K562 (cell line): ENCODE measurements at regions not wholly inside any gene's neighbourhood (a gene's known extent, or its start where the extent isn't known, plus 50 kb on each side); places are given as distances from the start of the nearest gene placed in this dataset.

Experiments used
- ATAC-seq: fragments of 200-7000 bp; cut with Tn5 transposase; 3 replicates; pipeline ENCODE4 v1.9.1; 2020; ENCODE audit warnings: moderate library complexity
- BruUV-seq: library from RNA; stranded (reverse); fragments of 400-500 nt; replicated peaks from 2 replicates; lab custom pipeline; 2021; lab: Mats Ljungman, UMichigan
- CTCF ChIA-PET: fragments of 300-600 bp; formaldehyde crosslinking; extraction: SDS; loops from one replicate; lab custom pipeline; 2021; ENCODE audit warnings: low intra/inter-chr PET ratio; lab: Yijun Ruan, JAX
- POLR2A ChIA-PET: fragments of 300-600, 350-650 bp; sonication (Branson Sonifier 250); formaldehyde crosslinking; extraction: SDS; loops from one replicate; lab custom pipeline; 2021; ENCODE audit warnings: antibody characterized with exemption, inconsistent platforms; lab: Yijun Ruan, JAX
- DNase-seq, 4 experiments: peaks; one replicate each; pipeline versions ENCODE4 v3.0.0 to v3.0.0-alpha.2; 2011 to 2018; ENCODE audit warnings: low spot score in 3 of 4, mixed read lengths in 3 of 4; ENCODE audit errors: extremely low read depth in 1 of 4
- FAIRE-seq: peaks from 2 replicates; lab custom pipeline; 2011; peaks lifted over from hg19 to GRCh38; lab: Jason Lieb, UNC
- H2AFZ ChIP-seq: 2 replicates; pipeline ENCODE4 v1.6.0; 2011; ENCODE audit warnings: low read depth, low read length, control low read depth, inconsistent platforms
- H3K27ac ChIP-seq: fragments of 200-600 bp; 3 replicates; pipeline ENCODE4 v1.8.0; 2011; ENCODE audit warnings: low read depth, mild to moderate bottlenecking, control low read depth, inconsistent platforms, low read length, moderate library complexity, mixed read lengths; ENCODE audit errors: extremely low read depth
- H3K27me3 ChIP-seq, 2 experiments: fragments of 300-600 bp in 1 of 2; 2 replicates in 1 of 2; 3 replicates in 1 of 2; pipeline versions ENCODE4 v1.6.0 to v1.8.0; 2011; ENCODE audit warnings: inconsistent platforms in 2 of 2, low read length in 2 of 2, mild to moderate bottlenecking in 1 of 2, mixed read lengths in 1 of 2, moderate library complexity in 1 of 2; ENCODE audit not compliant: control insufficient read depth in 2 of 2, insufficient read depth in 2 of 2
- H3K36me3 ChIP-seq: fragments of 300-600 bp; 3 replicates; pipeline ENCODE4 v1.8.0; 2011; ENCODE audit warnings: mild to moderate bottlenecking, low read length, inconsistent platforms; ENCODE audit not compliant: control insufficient read depth, insufficient read depth
- H3K4me1 ChIP-seq, 2 experiments: fragments of 200-600 bp in 1 of 2; replicated peaks in 1 of 2; 2 replicates in 1 of 2; 3 replicates in 1 of 2; pipeline versions ENCODE4 v1.5.1 to v1.8.0; 2011; ENCODE audit warnings: inconsistent platforms in 2 of 2, low read length in 2 of 2, mild to moderate bottlenecking in 1 of 2, mixed read lengths in 1 of 2, moderate library complexity in 1 of 2; ENCODE audit not compliant: control insufficient read depth in 2 of 2, insufficient read depth in 2 of 2
- H3K4me2 ChIP-seq: 2 replicates; pipeline ENCODE4 v1.6.1; 2011; ENCODE audit warnings: low read length, control low read depth, inconsistent platforms, mixed read lengths; ENCODE audit not compliant: insufficient read depth
- H3K4me3 ChIP-seq: fragments of 200-600 bp; sonication (generic), shearing (Covaris generic); 2 replicates; pipeline ENCODE4 v1.5.1; 2016; ENCODE audit warnings: control low read depth, inconsistent platforms
- H3K79me2 ChIP-seq: fragments of 200-600 bp; 3 replicates; pipeline ENCODE4 v1.8.0; 2011; ENCODE audit warnings: low read length, inconsistent platforms; ENCODE audit not compliant: control insufficient read depth, insufficient read depth
- H3K9ac ChIP-seq, 2 experiments: 2 replicates each; pipeline versions ENCODE4 v1.6.0 to v1.6.1; 2011; ENCODE audit warnings: low read depth in 2 of 2, low read length in 2 of 2, control low read depth in 1 of 2, inconsistent platforms in 1 of 2, mild to moderate bottlenecking in 1 of 2, mixed read lengths in 1 of 2; ENCODE audit not compliant: insufficient read depth in 1 of 2
- H3K9me1 ChIP-seq: one replicate; pipeline ENCODE4 v1.6.0; 2011; ENCODE audit warnings: inconsistent platforms, mild to moderate bottlenecking, low read length, moderate library complexity; ENCODE audit not compliant: control insufficient read depth, insufficient read depth
- H3K9me3 ChIP-seq: replicated peaks from 2 replicates; pipeline ENCODE4 v1.5.1; 2011; ENCODE audit warnings: low read depth, low read length, inconsistent platforms; ENCODE audit not compliant: control insufficient read depth, insufficient read depth
- H4K20me1 ChIP-seq: replicated peaks from 2 replicates; pipeline ENCODE4 v1.6.1; 2011; ENCODE audit warnings: low read length, inconsistent platforms, mixed read lengths; ENCODE audit not compliant: control insufficient read depth, insufficient read depth
- ARID3B ChIP-seq: fragments of 250-450 bp; sonication (Bioruptor Pico); IDR thresholded peaks from 2 replicates; pipeline ENCODE4 v1.4.0; 2020; ENCODE audit warnings: borderline replicate concordance
- BDP1 ChIP-seq: IDR thresholded peaks from 3 replicates; pipeline ENCODE4 v1.6.1; 2011; ENCODE audit not compliant: insufficient read length, insufficient read depth
- BMI1 ChIP-seq: fragments of 150-350 bp; IDR thresholded peaks from 2 replicates; pipeline ENCODE4 v1.6.1; 2014; ENCODE audit warnings: low read length
- ILF3 ChIP-seq: fragments of 450-650 bp; IDR thresholded peaks from 2 replicates; pipeline ENCODE4 v1.6.1; 2018; ENCODE audit warnings: antibody characterized with exemption, mild to moderate bottlenecking, moderate library complexity, borderline replicate concordance
- LARP7 ChIP-seq: fragments of 450-650 bp; IDR thresholded peaks from 2 replicates; pipeline ENCODE4 v1.6.1; 2016
- MLLT1 ChIP-seq, 2 experiments: fragments of 450-650 bp; IDR thresholded peaks; 2 replicates each; pipeline ENCODE4 v1.6.1; 2016
- PKNOX1 ChIP-seq: fragments of 450-650 bp; IDR thresholded peaks from 2 replicates; pipeline ENCODE4 v1.6.1; 2016
- POLR2AphosphoS2 ChIP-seq: IDR thresholded peaks from 2 replicates; pipeline ENCODE4 v1.6.1; 2012; ENCODE audit warnings: low read length, improper control_type of control experiment
- RFX5 ChIP-seq: IDR thresholded peaks from 2 replicates; pipeline ENCODE4 v1.6.1; 2011; ENCODE audit warnings: low read depth, mild to moderate bottlenecking, improper control_type of control experiment, low read length
- SIN3A ChIP-seq, 2 experiments: fragments of 150-350 bp in 1 of 2; IDR thresholded peaks; 2 replicates each; pipeline ENCODE4 v1.6.1; 2011 to 2016; ENCODE audit warnings: borderline replicate concordance in 2 of 2, low read depth in 2 of 2, low read length in 2 of 2, mild to moderate bottlenecking in 2 of 2, moderate library complexity in 2 of 2; ENCODE audit not compliant: control insufficient read depth in 1 of 2
- SMAD1 ChIP-seq: fragments of 150-350 bp; IDR thresholded peaks from 2 replicates; pipeline ENCODE4 v1.6.1; 2014; ENCODE audit warnings: low read length, low read depth; ENCODE audit not compliant: partially characterized antibody
- SMARCE1 ChIP-seq: fragments of 450-650 bp; IDR thresholded peaks from 2 replicates; pipeline ENCODE4 v1.7.1; 2016; ENCODE audit warnings: mild to moderate bottlenecking
- SREBF2 ChIP-seq: sonication (generic); formaldehyde crosslinking; IDR thresholded peaks from 2 replicates; pipeline ENCODE4 v1.4.0; 2020; ENCODE audit warnings: mild to moderate bottlenecking, missing genetic modification reagents
- ZFX ChIP-seq: sonication (generic); formaldehyde crosslinking; IDR thresholded peaks from 2 replicates; pipeline ENCODE4 v1.8.0; 2022; ENCODE audit warnings: mild to moderate bottlenecking, missing genetic modification reagents, moderate library complexity
- ZNF280B ChIP-seq: fragments of 250-450 bp; sonication (Bioruptor Pico); IDR thresholded peaks from 2 replicates; pipeline ENCODE4 v1.5.1; 2021; ENCODE audit warnings: mild to moderate bottlenecking
- ZNF324 ChIP-seq: fragments of 250-450 bp; sonication (Bioruptor Pico); IDR thresholded peaks from 2 replicates; pipeline ENCODE4 v1.4.0; 2020; ENCODE audit warnings: mild to moderate bottlenecking
- ZNF76 ChIP-seq: fragments of 250-450 bp; sonication (Bioruptor Pico); IDR thresholded peaks from 2 replicates; pipeline ENCODE4 v1.4.0; 2020; ENCODE audit warnings: mild to moderate bottlenecking, moderate library complexity, borderline replicate concordance
- ZZZ3 ChIP-seq: fragments of 450-650 bp; IDR thresholded peaks from 2 replicates; pipeline ENCODE4 v1.6.1; 2016; ENCODE audit warnings: antibody characterized with exemption, mild to moderate bottlenecking, moderate library complexity
- WGBS: fragments of 100-300 bp; shearing (Covaris generic); methylation state at CpG from one replicate; pipeline ENCODE4 v1.1.6; 2016; ENCODE audit warnings: low coverage, mixed read lengths; ENCODE audit not compliant: insufficient coverage; ENCODE audit errors: missing lambda C conversion rate; 5-methylcytosine and 5-hydroxymethylcytosine counted together
- in situ Hi-C: fragments of 300-500 bp; cut with MboI; formaldehyde crosslinking; loops from 4 replicates; pipeline ENCODE4 v1.15.0; 2018; ENCODE audit warnings: inconsistent platforms, mixed read lengths
- intact Hi-C: fragments of 100-400 bp; cut with micrococcal nuclease; formaldehyde crosslinking; loops from 2 replicates; pipeline ENCODE4 v1.14.2; 2022

- TF ChIP-seq MLLT1 (IDR thresholded peaks at IDR 0.05): no peak
- TF ChIP-seq ARID3B (CRISPR knock-in tag): no peak
- no peak for TF ChIP-seq SMARCE1
- TF ChIP-seq BMI1: no peak
- no peak for TF ChIP-seq ZZZ3
- no peak for TF ChIP-seq POLR2AphosphoS2
Observed at GRCh38 chrX:9160698-9161329, 126.9 kb upstream of the FAM9B start (continued).

GRCh38 chrX:9162698-9163097 lies 128.8 kb upstream of the FAM9B start:
- BruUV-seq: no TSS peak
- Histone ChIP-seq H3K4me1 (no peaks in the 10 kb centered on the region), H3K27ac (no peak overlapping the region), H3K79me2 (no peaks in the 10 kb centered on the region), H3K4me3 (no peak overlapping the region), H3K27me3 (no peaks in the 10 kb centered on the region; a peak in 1 of 5 replicates), H3K36me3 (no peaks in the 10 kb centered on the region), H3K4me2 (no peak overlapping the region), H4K20me1 (no peaks in the 10 kb centered on the region), H3K9ac (no peak overlapping the region), H3K9me1 (no peaks in the 10 kb centered on the region), H2AFZ (no peak overlapping the region), H3K9me3 (no peaks in the 10 kb centered on the region)
- FAIRE-seq (no peak), DNase-seq (no peak), ATAC-seq (no peak)
- in situ Hi-C loops (no loop called here), intact Hi-C loops (no loop called here)
- ChIA-PET CTCF (no interaction called here), POLR2A (no interaction called here)
- WGBS: 0% methylated on average over 3 of the region's 3 CpGs
- no peak for TF ChIP-seq ZNF280B (CRISPR knock-in tag)
- TF ChIP-seq PKNOX1: no peak
- TF ChIP-seq ZFX (CRISPR knock-in tag): no peak
- TF ChIP-seq SIN3A (IDR thresholded peaks at IDR 0.05; ENCODE audit: borderline replicate concordance in 2 of 2, control insufficient read depth in 1 of 2, low read depth in 2 of 2, low read length in 2 of 2): no peak
- no peak for TF ChIP-seq ZNF76 (CRISPR knock-in tag)
- no peak for TF ChIP-seq SMAD1
- TF ChIP-seq LARP7: no peak
- no peak for TF ChIP-seq ZNF324
- TF ChIP-seq RFX5: no peak
- TF ChIP-seq ILF3: no peak
- TF ChIP-seq BDP1: no peak
- TF ChIP-seq SREBF2: no peak
